Endodermal cell (in vitro differentiated cells): ENCODE measurements at regions not wholly inside any gene's neighbourhood (a gene's known extent, or its start where the extent isn't known, plus 50 kb on each side); places are given as distances from the start of the nearest gene placed in this dataset.

Experiments
- DNase-seq: peaks from one replicate; pipeline ENCODE4 v3.0.0-alpha.2; 2017
- H3K27ac ChIP-seq: 2 replicates; pipeline ENCODE4 v1.5.1; 2013; ENCODE audit warnings: mild to moderate bottlenecking, low read depth, low read length, moderate library complexity
- H3K27me3 ChIP-seq: 2 replicates; pipeline ENCODE4 v1.6.1; 2013; ENCODE audit warnings: mild to moderate bottlenecking, low read length, moderate library complexity; ENCODE audit not compliant: insufficient read depth, control insufficient read depth, poor library complexity, severe bottlenecking
- H3K36me3 ChIP-seq: 2 replicates; pipeline ENCODE4 v1.7.0; 2013; ENCODE audit warnings: mild to moderate bottlenecking, low read length, moderate library complexity; ENCODE audit not compliant: control insufficient read depth, insufficient read depth
- H3K4me1 ChIP-seq: one replicate; pipeline ENCODE4 v1.7.0; 2013; ENCODE audit warnings: low read length; ENCODE audit not compliant: control insufficient read depth, insufficient read depth
- H3K4me3 ChIP-seq: 2 replicates; pipeline ENCODE4 v1.5.1; 2013; ENCODE audit warnings: mild to moderate bottlenecking, low read length, moderate library complexity
- H3K9ac ChIP-seq: 2 replicates; pipeline ENCODE4 v1.6.1; 2013; ENCODE audit warnings: mild to moderate bottlenecking, low read length, moderate library complexity; ENCODE audit not compliant: poor library complexity, severe bottlenecking; ENCODE audit errors: extremely low read depth
- H3K9me3 ChIP-seq: 2 replicates; pipeline ENCODE4 v1.6.1; 2013; ENCODE audit warnings: mild to moderate bottlenecking, low read length, moderate library complexity; ENCODE audit not compliant: control insufficient read depth
- H3K27ac Mint-ChIP-seq: 2 replicates; pipeline ENCODE4 v1.8.0; 2020; ENCODE audit warnings: mixed read lengths
- H3K27me3 Mint-ChIP-seq: 2 replicates; pipeline ENCODE4 v1.8.0; 2021; ENCODE audit warnings: mild to moderate bottlenecking, mixed read lengths; ENCODE audit not compliant: insufficient read depth
- H3K36me3 Mint-ChIP-seq: 2 replicates; pipeline ENCODE4 v1.8.0; 2020; ENCODE audit warnings: low read depth, mixed read lengths
- H3K4me1 Mint-ChIP-seq: 2 replicates; pipeline ENCODE4 v1.8.0; 2020; ENCODE audit warnings: mixed read lengths
- H3K4me3 Mint-ChIP-seq: 2 replicates; pipeline ENCODE4 v1.8.0; 2020; ENCODE audit warnings: mild to moderate bottlenecking, moderate library complexity, mixed read lengths
- H3K9me3 Mint-ChIP-seq: 2 replicates; pipeline ENCODE4 v1.8.0; 2020; ENCODE audit warnings: mild to moderate bottlenecking, mixed read lengths
- WGBS, 2 experiments: methylation state at CpG; one replicate each; pipeline versions ENCODE4 v1.1.5 to v1.1.7; 2013; ENCODE audit warnings: missing lambda C conversion rate in 2 of 2, mixed read lengths in 1 of 2; ENCODE audit not compliant: insufficient coverage in 1 of 2, insufficient read length in 1 of 2; 5-methylcytosine and 5-hydroxymethylcytosine counted together
- TF ChIP-seq, protein P1 (sequence below): fragments of 200-600 bp; sonication (generic); conservative IDR thresholded peaks from 2 replicates; pipeline ENCODE4 v1.5.0; 2021; ENCODE audit warnings: antibody characterized with exemption, mild to moderate bottlenecking

DNA sequence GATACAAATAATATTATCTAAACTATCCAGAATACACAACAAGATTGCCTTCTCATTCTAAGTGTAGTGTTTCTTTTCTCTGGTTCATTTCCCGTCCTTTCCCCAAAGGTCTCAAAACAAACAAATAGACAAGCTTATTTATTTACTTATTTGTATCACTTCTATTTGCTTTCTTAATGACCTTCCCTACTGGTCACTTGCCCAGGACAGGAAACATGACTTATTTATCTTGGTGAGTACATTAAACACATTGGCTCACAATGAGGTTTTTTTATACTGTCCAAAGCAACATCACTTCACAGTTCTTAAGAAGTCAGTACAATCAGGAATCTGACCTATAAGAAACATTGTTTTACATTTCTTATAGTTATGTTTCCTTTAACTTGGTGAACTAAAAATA lies 123.3 kb upstream of the KYNU start:
- Mint-ChIP-seq H3K4me3 (no peak overlapping the region), H3K36me3 (no peaks in the 10 kb centered on the region), H3K27ac (no peak overlapping the region), H3K27me3 (no peaks in the 10 kb centered on the region), H3K4me1 (no peaks in the 10 kb centered on the region), H3K9me3 (no peaks in the 10 kb centered on the region)
- Histone ChIP-seq H3K4me1 (no peaks in the 10 kb centered on the region), H3K4me3 (no peak overlapping the region), H3K27ac (no peak overlapping the region), H3K9me3 (no peaks in the 10 kb centered on the region), H3K9ac (no peak overlapping the region), H3K36me3 (no peaks in the 10 kb centered on the region), H3K27me3 (no peaks in the 10 kb centered on the region)
- TF ChIP-seq, protein P1, sequence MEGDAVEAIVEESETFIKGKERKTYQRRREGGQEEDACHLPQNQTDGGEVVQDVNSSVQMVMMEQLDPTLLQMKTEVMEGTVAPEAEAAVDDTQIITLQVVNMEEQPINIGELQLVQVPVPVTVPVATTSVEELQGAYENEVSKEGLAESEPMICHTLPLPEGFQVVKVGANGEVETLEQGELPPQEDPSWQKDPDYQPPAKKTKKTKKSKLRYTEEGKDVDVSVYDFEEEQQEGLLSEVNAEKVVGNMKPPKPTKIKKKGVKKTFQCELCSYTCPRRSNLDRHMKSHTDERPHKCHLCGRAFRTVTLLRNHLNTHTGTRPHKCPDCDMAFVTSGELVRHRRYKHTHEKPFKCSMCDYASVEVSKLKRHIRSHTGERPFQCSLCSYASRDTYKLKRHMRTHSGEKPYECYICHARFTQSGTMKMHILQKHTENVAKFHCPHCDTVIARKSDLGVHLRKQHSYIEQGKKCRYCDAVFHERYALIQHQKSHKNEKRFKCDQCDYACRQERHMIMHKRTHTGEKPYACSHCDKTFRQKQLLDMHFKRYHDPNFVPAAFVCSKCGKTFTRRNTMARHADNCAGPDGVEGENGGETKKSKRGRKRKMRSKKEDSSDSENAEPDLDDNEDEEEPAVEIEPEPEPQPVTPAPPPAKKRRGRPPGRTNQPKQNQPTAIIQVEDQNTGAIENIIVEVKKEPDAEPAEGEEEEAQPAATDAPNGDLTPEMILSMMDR = no peak
- no peak for DNase-seq
- WGBS, 2 experiments = 86% methylated on average over 1 of the region's 1 CpG; no CpG with 5 or more reads in 1 of the 2 experiments

DNA sequence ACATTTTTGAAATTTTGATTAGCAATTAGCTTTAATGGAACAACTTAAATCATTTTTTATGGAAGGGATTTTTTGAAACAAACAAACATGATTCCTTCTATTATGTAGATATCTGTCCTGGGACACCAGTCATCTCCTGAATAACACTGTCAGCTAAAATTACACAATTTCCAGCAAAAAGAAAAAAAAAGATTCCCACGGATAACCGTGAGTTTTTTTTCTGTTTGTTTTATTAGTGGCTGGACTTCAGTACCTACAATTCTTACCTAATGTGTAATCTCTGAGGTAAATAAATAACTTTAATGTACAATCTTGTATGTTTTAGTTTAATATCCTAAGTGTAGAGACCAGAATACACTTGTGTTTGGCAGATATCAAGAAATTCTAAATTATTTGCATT lies 126.6 kb upstream of the KYNU start:
- no peak overlapping the region for H3K27ac ChIP-seq
- H3K9me3 Mint-ChIP-seq = peaks cover 2% of the 10 kb centered on the region
- no peaks in the 10 kb centered on the region for H3K36me3 ChIP-seq
- WGBS, 2 experiments = no CpG with 5 or more reads among the region's 2 CpGs
- H3K9me3 ChIP-seq = no peaks in the 10 kb centered on the region
- no peak overlapping the region for H3K4me3 ChIP-seq
- H3K27me3 ChIP-seq = no peaks in the 10 kb centered on the region
- H3K9ac ChIP-seq = no peak overlapping the region
- no peaks in the 10 kb centered on the region for H3K4me1 Mint-ChIP-seq
- DNase-seq = no peak
- no peaks in the 10 kb centered on the region for H3K4me1 ChIP-seq
- TF ChIP-seq, protein P1 = no peak
- no peak overlapping the region for H3K4me3 Mint-ChIP-seq
- no peaks in the 10 kb centered on the region for H3K27me3 Mint-ChIP-seq
- no peaks in the 10 kb centered on the region for H3K36me3 Mint-ChIP-seq
- H3K27ac Mint-ChIP-seq = no peak overlapping the region

DNA sequence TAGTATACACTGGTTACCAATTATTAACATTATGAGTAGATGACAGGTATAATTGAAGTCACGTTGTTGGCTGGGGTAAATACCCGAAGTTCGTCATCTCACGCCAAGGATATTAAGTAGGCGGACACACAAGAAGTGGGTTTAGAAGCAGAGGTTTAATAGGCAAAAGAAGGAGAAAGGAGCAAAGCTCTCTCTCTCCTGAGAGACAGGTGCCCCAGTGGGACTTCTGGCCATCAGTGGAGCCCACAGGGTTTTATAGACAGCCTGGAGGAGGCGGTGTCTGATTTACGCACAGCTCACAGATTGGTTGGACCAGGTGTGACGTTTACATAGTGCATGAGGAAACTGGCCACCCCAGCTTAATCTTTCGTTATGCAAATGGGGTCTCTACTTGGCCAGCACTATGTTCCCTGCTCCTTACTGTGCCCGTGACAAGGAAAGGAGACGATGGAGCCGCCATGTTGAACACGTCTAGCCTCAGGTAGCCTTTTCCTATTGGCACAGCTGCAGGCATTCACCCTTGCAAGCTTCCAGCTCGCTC lies 128.8 kb upstream of the KYNU start:
- Histone ChIP-seq H3K9me3 (no peaks in the 10 kb centered on the region), H3K4me1 (no peaks in the 10 kb centered on the region)
- 93 to 94% methylated on average over 10 to 14 of the region's 14 CpGs for WGBS, 2 experiments

More for the DNA sequence above, 128.8 kb upstream of the KYNU start:
- Mint-ChIP-seq H3K27me3 (no peaks in the 10 kb centered on the region), H3K4me1 (no peaks in the 10 kb centered on the region), H3K36me3 (no peaks in the 10 kb centered on the region), H3K9me3 (peaks cover 2% of the 10 kb centered on the region), H3K27ac (no peak overlapping the region), H3K4me3 (no peak overlapping the region)
- no peak for DNase-seq
- TF ChIP-seq, protein P1 = no peak
- H3K4me3 ChIP-seq = no peak overlapping the region
- H3K36me3 ChIP-seq = no peaks in the 10 kb centered on the region
- no peak overlapping the region for H3K27ac ChIP-seq
- no peak overlapping the region for H3K9ac ChIP-seq
- H3K27me3 ChIP-seq = no peaks in the 10 kb centered on the region
